Astrocyte of the spinal cord (primary cell): ENCODE measurements at regions not wholly inside any gene's neighbourhood (a gene's known extent, or its start where the extent isn't known, plus 50 kb on each side); places are given as distances from the start of the nearest gene placed in this dataset.

Source experiments
- DNase-seq: peaks from one replicate; pipeline ENCODE4 v3.0.0; 2011; ENCODE audit warnings: low read depth, low spot score
- H3K4me3 ChIP-seq: 2 replicates; pipeline ENCODE4 v1.5.1; 2011; ENCODE audit warnings: low read depth, mild to moderate bottlenecking, low read length, moderate library complexity
- in situ Hi-C: cut with HindIII; loops from 2 replicates; pipeline ENCODE4 v1.10.0; 2017; ENCODE audit warnings: low sequenced_read_pairs
- TF ChIP-seq, protein P1 (sequence below): IDR thresholded peaks from 2 replicates; pipeline ENCODE4 v1.5.1; 2012; ENCODE audit warnings: low read depth, mild to moderate bottlenecking, low read length, inconsistent platforms

GRCh38 chr15:69749274-69749673 lies 296.7 kb downstream of the RPLP1 start:
- no peak overlapping the region for H3K4me3 ChIP-seq
- no peak for DNase-seq
- TF ChIP-seq, protein P1, sequence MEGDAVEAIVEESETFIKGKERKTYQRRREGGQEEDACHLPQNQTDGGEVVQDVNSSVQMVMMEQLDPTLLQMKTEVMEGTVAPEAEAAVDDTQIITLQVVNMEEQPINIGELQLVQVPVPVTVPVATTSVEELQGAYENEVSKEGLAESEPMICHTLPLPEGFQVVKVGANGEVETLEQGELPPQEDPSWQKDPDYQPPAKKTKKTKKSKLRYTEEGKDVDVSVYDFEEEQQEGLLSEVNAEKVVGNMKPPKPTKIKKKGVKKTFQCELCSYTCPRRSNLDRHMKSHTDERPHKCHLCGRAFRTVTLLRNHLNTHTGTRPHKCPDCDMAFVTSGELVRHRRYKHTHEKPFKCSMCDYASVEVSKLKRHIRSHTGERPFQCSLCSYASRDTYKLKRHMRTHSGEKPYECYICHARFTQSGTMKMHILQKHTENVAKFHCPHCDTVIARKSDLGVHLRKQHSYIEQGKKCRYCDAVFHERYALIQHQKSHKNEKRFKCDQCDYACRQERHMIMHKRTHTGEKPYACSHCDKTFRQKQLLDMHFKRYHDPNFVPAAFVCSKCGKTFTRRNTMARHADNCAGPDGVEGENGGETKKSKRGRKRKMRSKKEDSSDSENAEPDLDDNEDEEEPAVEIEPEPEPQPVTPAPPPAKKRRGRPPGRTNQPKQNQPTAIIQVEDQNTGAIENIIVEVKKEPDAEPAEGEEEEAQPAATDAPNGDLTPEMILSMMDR, result no peak
- in situ Hi-C loops, result no loop called here

GRCh38 chr15:69749797-69750196 lies 297.2 kb downstream of the RPLP1 start:
- no peak for DNase-seq
- TF ChIP-seq, protein P1, result no peak
- in situ Hi-C loops, result no loop called here
- H3K4me3 ChIP-seq, result no peak overlapping the region

DNA sequence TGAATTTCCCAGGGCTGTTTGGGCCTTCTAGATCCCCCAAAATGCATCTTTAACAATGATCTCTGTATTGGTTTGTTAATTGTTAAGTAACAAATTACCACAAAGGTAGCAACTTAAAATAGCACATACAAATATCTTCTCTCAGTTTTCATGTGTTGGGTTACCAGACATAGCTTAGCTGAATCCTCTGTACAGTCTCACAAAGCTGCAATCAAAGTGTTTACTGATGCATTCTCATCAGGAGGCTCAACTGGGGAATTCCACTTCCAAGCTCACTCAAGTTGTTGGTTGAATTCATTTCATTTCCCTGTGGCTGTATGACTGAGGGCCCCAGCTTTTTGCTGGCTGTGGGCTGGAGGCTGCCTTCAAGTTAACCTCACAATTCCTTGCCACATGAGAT lies 297.6 kb downstream of the RPLP1 start:
- in situ Hi-C loops, result no loop called here
- H3K4me3 ChIP-seq, result no peak overlapping the region
- DNase-seq, result no peak
- TF ChIP-seq, protein P1, result no peak

- in situ Hi-C loops, result no loop called here
- no peak overlapping the region for H3K4me3 ChIP-seq
- no peak for DNase-seq
- TF ChIP-seq, protein P1, result no peak
These were observed 298.5 kb downstream of the RPLP1 start for GRCh38 chr15:69751147-69751546.

DNA sequence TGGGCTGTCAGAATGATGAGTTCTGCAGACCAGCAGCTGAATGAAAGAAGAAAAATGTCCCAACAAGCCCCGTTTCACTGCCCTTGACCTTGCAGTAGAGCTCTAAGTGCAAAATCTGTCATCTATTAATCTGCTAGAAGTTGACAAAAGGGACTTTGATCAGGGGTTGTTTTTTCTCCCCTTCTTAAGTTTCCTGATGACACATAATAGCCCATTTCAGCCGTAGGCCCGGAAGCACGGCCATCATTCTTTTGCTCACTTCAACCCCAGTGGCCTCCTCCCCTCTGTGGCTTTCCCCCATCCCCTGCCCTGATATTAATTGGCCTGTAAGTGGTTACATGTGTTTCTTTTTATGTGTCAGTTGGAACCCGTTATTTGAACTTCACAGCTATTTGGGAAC lies 298.9 kb downstream of the RPLP1 start:
- no peak overlapping the region for H3K4me3 ChIP-seq
- no peak for DNase-seq
- TF ChIP-seq, protein P1, result no peak
- in situ Hi-C loops, result no loop called here

DNA sequence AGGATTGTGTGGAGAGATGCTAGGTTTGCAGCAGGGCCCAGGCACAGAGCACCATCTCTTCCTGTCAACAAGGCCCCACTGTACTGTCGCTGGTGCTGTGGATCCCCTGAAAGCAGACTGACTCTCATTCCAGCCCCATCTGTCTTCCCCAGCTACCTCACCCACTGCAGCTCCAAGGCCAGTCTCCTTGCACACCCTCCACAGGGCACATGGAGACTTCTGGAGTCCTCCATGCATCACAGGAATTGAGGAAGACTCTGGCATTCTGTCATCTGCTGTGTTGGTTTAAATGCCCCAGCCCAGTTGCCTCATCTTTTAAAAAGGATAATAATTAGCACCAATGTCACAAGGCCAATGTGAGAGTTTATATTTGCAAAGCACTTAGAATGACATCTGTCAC lies 301.2 kb downstream of the RPLP1 start:
- in situ Hi-C loops, result no loop called here
- no peak overlapping the region for H3K4me3 ChIP-seq
- TF ChIP-seq, protein P1, result no peak
- no peak for DNase-seq

GRCh38 chr15:69754313-69754712 lies 301.7 kb downstream of the RPLP1 start:
- no peak for DNase-seq
- no peak overlapping the region for H3K4me3 ChIP-seq
- TF ChIP-seq, protein P1, result no peak
- in situ Hi-C loops, result no loop called here
